Stimulated activated naive CD8-positive, alpha-beta T cell treated with anti-CD3 and anti-CD28 coated beads, Interleukin-15, amount 100 ng/mL, for 72 hours (primary cell): ENCODE measurements at regions not wholly inside any gene's neighbourhood (a gene's known extent, or its start where the extent isn't known, plus 50 kb on each side); places are given as distances from the start of the nearest gene placed in this dataset.
"Not testable (repeated sequence)": the region's sequence is repeated elsewhere in the genome, so short reads cannot be mapped to it uniquely, and the experiment has no call there.

Source experiments
- ATAC-seq: fragments of 150-1000 bp; cut with Tn5 transposase; 2 replicates; pipeline ENCODE4 v1.10.0; 2021; ENCODE audit warnings: mild to moderate bottlenecking, moderate library complexity
- DNase-seq, 2 donors: peaks; one replicate each; pipeline ENCODE4 v3.0.0; 2021 to 2022
- H3K27ac Mint-ChIP-seq, 2 donors: one replicate each; pipeline ENCODE4 v1.8.0; 2022; ENCODE audit warnings: mild to moderate bottlenecking in 2 of 2, mixed read lengths in 2 of 2, moderate library complexity in 2 of 2
- H3K27me3 Mint-ChIP-seq: one replicate; pipeline ENCODE4 v1.8.0; 2022; ENCODE audit warnings: mixed read lengths
- H3K4me1 Mint-ChIP-seq: one replicate; pipeline ENCODE4 v1.8.0; 2022; ENCODE audit warnings: mild to moderate bottlenecking, mixed read lengths
- H3K4me3 Mint-ChIP-seq, 2 donors: one replicate each; pipeline ENCODE4 v1.8.0; 2022; ENCODE audit warnings: mild to moderate bottlenecking in 2 of 2, mixed read lengths in 2 of 2, moderate library complexity in 1 of 2
- H3K9me3 Mint-ChIP-seq, 2 donors: one replicate each; pipeline ENCODE4 v1.8.0; 2022; ENCODE audit warnings: mixed read lengths in 2 of 2

DNA sequence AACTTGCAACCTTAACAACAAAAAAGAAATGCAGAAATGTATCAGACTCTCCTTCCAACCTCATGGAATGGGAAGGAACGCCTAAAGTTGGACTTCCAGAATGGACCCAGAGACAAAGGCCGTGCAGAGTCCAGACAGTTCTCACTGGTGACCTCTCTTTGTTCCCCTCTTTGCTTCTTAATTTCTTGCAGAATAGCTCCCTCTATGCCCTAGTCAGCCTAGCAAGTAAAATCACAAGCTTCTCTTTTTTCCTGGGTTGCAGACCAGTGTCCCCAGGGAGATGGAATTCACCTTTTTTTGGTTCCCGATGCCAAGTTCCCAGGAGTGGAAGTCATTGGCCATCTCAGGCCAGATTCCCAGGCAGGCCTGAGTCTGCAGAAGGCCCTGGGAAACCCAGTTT lies 278.0 kb downstream of the CCSER2 start:
- Mint-ChIP-seq H3K9me3 (no peaks in the 10 kb centered on the region), H3K4me3 (no peak overlapping the region), H3K4me1 (no peaks in the 10 kb centered on the region), H3K27me3 (peaks cover 26% of the 10 kb centered on the region), H3K27ac (no peak overlapping the region)
- ATAC-seq (no peak), DNase-seq (no peak)

DNA sequence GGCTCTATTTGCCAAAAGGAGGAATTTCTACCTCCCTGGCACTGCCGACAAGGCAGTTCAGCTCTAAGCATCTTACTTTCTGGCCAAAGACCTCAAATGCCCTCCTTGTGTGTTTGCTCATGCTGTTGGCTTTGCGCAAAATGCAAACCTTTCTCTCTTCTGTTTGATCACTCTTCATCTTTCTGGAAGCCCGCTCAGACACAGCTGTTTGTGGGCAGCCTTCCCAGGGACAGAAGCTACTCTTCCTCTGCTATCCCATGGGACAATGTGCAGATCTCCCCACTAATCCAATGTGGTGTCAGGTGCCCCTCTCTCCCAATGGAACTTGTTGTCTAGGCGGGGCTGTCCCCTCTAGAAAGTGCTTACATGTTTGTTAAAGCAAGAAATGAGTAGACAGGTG lies 278.7 kb downstream of the CCSER2 start:
- Mint-ChIP-seq H3K27ac (no peak overlapping the region), H3K27me3 (peaks cover 26% of the 10 kb centered on the region), H3K4me1 (no peaks in the 10 kb centered on the region), H3K4me3 (no peak overlapping the region), H3K9me3 (no peaks in the 10 kb centered on the region)
- no peak for DNase-seq
- ATAC-seq = peak; percentile 11

DNA sequence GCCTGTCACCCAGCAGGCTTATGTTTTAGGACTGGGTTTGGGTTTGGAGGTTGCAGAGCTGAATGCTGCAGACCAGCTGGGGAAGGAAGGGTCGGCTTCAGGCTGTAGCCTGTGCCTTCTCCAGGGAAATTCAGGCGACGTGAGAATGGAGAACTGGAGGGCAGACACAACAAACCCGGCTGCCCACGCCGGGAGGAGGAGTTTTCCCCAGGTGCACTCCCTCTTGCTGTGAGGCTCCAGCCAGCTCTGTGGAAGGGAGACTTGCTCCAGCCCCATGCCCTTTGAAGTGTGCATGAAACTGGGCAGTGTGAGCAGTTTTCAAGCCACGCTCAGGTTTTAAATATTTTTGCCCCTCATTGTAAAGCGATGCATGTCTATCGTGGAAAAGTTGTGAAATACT lies 279.1 kb downstream of the CCSER2 start:
- no peak overlapping the region for H3K4me3 Mint-ChIP-seq
- ATAC-seq (no peak), DNase-seq (no peak)
- H3K27ac Mint-ChIP-seq = no peak overlapping the region
- peaks cover 26% of the 10 kb centered on the region for H3K27me3 Mint-ChIP-seq
- H3K4me1 Mint-ChIP-seq = no peaks in the 10 kb centered on the region
- H3K9me3 Mint-ChIP-seq = no peaks in the 10 kb centered on the region

DNA sequence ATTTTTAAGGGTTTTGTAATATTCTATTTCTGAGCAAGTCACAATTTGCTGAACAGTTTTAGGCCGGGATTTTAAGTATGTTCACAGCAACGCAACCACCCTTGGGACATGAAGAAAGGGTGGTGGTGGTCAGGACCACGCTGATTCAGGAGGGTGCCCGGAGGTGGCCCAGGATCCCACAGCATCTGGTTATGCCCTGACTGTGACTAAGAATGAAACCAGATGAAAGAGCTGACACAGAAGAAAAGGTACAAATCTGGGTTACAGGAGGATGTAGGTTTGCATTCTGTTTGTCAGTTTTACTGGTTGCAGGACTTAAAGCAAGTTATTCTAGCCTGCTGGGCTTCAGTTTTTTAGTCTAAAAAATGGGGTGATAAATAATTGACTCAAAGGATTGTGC lies 279.7 kb downstream of the CCSER2 start:
- ATAC-seq = peak; percentile 44
- Mint-ChIP-seq H3K4me3 (no peak overlapping the region), H3K9me3 (no peaks in the 10 kb centered on the region)

DNA sequence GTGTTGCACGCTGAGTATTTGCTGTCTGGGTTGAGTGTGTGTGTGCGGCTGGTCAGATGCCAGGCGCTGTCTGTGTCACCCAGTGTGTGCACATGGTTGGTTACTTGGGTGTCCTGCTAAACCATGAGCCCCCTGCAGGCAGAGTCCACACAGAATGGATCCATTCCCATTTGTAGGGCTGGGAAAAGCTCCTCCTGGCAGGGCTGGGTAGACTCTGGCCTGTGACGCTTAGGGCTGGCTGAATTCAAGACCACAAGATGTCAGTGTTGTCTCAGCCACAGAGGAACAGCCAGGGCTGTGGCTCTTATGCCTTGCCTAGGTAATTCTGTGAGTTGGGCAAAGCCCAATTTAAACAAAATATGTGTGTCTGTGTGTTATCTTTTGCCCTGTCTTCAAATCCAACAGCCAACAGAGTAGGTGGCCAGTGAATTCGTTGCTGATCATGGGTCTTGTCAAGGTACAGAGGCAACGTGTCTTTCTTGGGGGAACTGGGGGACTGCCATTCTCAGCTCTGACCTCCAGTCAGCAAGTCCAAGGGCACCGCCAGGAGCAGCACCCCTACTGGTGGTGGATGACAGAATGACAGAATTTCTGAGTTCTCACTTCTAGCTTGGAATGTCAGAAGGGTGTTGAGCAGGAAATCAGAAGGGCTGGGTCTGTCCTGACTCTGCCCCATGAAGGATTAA lies 285.1 kb downstream of the CCSER2 start:
- ATAC-seq (peak; percentile 58), DNase-seq (no peak)
- no peaks in the 10 kb centered on the region for H3K4me1 Mint-ChIP-seq
- no peak overlapping the region for H3K27ac Mint-ChIP-seq
- peaks cover 20% of the 10 kb centered on the region for H3K27me3 Mint-ChIP-seq
- H3K4me3 Mint-ChIP-seq = no peak overlapping the region
- no peaks in the 10 kb centered on the region for H3K9me3 Mint-ChIP-seq

More for the DNA sequence above, 279.7 kb downstream of the CCSER2 start:
- H3K27ac Mint-ChIP-seq = no peak overlapping the region
- DNase-seq = no peak
- H3K4me1 Mint-ChIP-seq = no peaks in the 10 kb centered on the region
- peaks cover 32% of the 10 kb centered on the region for H3K27me3 Mint-ChIP-seq

DNA sequence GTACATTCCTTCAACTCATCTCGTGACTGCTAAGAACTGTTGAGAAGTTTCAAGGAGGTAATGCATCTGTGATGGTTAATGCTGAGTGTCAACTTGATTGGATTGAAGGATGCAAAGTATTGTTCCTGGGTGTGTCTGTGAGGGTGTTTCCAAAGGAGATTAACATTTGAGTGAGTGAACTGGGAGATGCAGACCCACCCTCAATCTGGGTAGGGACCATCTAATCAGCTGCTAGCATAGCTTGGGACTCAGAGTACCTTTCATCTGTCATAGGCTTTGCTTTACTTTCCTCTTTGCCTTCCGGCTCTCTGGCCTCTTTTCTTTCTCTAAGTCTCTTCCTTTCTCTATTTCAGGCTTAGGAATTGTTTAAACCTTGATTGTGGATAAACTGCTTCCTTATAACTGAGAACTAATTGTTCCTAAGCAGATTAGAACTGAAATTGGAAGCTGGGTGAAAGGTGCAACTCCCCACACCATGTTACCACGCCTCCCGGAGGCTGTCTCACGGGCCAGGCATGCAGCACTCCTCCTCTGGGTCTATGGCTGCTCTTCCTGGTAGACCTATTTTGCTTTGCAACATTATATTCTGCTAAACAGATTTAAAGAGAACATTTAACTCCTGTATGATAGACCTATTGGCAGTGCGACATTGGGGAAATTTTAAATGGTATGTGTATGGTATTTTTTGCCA lies 298.2 kb downstream of the CCSER2 start:
- H3K9me3 Mint-ChIP-seq = no peaks in the 10 kb centered on the region
- H3K4me1 Mint-ChIP-seq = no peaks in the 10 kb centered on the region
- H3K4me3 Mint-ChIP-seq = no peak overlapping the region
- DNase-seq (no peak), ATAC-seq (no peak)
- H3K27ac Mint-ChIP-seq = no peak overlapping the region
- H3K27me3 Mint-ChIP-seq = peaks cover 13% of the 10 kb centered on the region

DNA sequence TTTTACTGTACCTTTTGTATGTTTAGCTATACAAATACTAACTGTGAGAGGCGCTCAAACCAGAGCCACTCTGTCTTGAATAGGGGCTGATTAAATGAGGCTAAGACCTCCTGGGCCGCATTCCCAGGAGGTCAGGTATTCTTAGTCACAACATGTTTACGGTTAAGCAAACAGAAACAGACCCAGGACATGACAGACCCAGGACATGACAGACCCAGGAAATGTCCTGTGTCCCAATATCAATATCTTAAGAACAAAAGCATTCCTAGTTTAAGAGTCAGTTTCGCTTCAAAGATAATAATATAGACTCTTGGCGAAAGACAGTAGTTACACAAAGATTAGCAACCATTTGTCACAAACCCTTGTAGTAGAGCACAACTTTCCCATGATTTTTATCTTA lies 304.5 kb downstream of the CCSER2 start:
- Mint-ChIP-seq H3K4me3 (no peak overlapping the region), H3K27ac (no peak overlapping the region), H3K4me1 (no peaks in the 10 kb centered on the region), H3K9me3 (peaks cover 0 to 3% of the 10 kb centered on the region in 2 donors), H3K27me3 (no peaks in the 10 kb centered on the region)
- DNase-seq = no peak
- ATAC-seq = no peak

DNA sequence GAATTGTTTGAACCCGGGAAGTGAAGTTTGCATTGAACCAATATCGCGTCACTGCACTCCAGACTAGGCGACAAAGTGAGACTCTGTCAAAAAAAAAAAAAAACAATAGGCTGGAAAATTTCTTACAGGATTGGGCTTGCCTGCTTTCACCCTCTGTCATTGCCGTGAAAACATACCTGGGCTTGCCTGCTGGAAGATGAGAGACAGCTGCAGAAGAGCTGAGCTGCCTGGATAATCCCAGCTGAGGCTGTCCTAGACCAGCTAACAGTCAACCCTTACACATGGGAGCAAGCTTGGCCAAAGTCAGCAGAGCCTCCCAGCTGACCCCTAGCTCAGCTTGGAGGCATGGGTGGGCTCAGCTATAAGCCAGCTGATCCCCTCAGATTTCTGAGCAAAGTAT lies 306.2 kb downstream of the CCSER2 start:
- no peaks in the 10 kb centered on the region for H3K4me1 Mint-ChIP-seq
- no peak for ATAC-seq
- peaks cover 0 to 5% of the 10 kb centered on the region in 2 donors for H3K9me3 Mint-ChIP-seq
- DNase-seq = no peak
- H3K27me3 Mint-ChIP-seq = no peaks in the 10 kb centered on the region
- no peak overlapping the region for H3K27ac Mint-ChIP-seq
- no peak overlapping the region for H3K4me3 Mint-ChIP-seq

DNA sequence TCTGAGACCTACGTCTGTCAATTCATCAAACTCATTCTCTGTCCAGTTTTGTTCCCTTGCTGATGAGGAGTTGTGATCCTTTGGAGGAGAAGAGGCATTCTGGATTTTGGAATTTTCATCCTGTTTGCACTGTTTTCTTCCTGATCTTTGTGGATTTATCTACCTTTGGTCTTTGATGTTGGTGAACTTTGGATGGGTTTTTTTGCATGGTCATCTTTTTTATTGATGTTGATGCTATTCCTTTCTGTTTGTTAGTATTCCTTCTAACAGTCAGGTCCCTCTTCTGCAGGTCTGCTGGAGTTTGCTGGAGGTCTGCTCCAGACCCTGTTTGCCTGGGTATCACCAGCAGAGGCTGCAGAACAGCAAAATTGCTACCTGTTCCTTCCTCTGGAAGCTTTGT lies 322.2 kb downstream of the CCSER2 start:
- H3K9me3 Mint-ChIP-seq = peaks cover 4 to 11% of the 10 kb centered on the region in 2 donors
- not testable (repeated sequence) for DNase-seq, H3K4me3 Mint-ChIP-seq, H3K4me1 Mint-ChIP-seq, H3K27me3 Mint-ChIP-seq, ATAC-seq, H3K27ac Mint-ChIP-seq

DNA sequence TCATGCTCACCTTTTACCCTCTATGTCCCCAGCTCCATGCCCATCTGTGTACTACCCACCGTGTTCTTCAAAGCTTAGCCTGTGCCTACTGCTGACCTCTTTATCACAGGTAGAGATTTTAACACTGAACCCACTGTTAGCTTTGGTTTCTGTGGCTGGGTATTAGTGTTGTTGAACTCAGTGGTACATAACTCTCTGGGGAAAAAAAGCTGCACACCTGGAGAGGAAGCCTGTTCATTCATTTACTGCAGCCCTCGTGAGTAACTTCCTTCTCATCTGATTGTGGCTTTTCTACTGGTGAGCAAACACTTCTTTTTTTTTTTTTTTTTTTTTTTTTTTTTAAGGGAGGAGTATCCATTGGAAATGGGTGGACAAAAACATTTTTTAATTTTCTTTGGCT lies 326.3 kb downstream of the CCSER2 start:
- DNase-seq (no peak), ATAC-seq (no peak)
- H3K9me3 Mint-ChIP-seq = peaks cover 0 to 4% of the 10 kb centered on the region in 2 donors
- no peak overlapping the region for H3K27ac Mint-ChIP-seq
- H3K4me1 Mint-ChIP-seq = no peaks in the 10 kb centered on the region
- no peak overlapping the region for H3K4me3 Mint-ChIP-seq
- H3K27me3 Mint-ChIP-seq = peaks cover 13% of the 10 kb centered on the region

DNA sequence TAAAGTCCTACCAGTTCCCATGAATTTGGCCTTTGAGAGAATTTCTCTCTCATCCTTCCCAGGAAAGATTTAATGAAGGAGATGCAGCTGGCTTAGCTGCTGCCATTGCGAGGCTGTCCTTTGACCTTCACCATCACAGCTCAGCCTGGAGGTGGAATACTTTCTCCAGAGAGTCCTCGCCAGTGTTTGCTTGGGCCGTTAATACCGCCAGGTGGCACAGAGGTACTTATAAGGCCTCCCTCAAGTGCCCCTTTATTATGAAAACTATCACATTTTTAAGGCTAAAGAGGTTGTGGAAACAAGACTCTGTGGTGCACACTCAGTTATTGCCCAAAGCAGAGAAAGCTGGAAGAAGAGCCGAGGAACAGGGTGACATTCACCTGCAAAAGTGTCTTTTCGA lies 330.6 kb downstream of the CCSER2 start:
- H3K27ac Mint-ChIP-seq = no peak overlapping the region
- no peak for ATAC-seq
- peaks cover 22% of the 10 kb centered on the region for H3K27me3 Mint-ChIP-seq
- H3K4me3 Mint-ChIP-seq = no peak overlapping the region
- no peaks in the 10 kb centered on the region for H3K9me3 Mint-ChIP-seq
- no peaks in the 10 kb centered on the region for H3K4me1 Mint-ChIP-seq
- no peak for DNase-seq

DNA sequence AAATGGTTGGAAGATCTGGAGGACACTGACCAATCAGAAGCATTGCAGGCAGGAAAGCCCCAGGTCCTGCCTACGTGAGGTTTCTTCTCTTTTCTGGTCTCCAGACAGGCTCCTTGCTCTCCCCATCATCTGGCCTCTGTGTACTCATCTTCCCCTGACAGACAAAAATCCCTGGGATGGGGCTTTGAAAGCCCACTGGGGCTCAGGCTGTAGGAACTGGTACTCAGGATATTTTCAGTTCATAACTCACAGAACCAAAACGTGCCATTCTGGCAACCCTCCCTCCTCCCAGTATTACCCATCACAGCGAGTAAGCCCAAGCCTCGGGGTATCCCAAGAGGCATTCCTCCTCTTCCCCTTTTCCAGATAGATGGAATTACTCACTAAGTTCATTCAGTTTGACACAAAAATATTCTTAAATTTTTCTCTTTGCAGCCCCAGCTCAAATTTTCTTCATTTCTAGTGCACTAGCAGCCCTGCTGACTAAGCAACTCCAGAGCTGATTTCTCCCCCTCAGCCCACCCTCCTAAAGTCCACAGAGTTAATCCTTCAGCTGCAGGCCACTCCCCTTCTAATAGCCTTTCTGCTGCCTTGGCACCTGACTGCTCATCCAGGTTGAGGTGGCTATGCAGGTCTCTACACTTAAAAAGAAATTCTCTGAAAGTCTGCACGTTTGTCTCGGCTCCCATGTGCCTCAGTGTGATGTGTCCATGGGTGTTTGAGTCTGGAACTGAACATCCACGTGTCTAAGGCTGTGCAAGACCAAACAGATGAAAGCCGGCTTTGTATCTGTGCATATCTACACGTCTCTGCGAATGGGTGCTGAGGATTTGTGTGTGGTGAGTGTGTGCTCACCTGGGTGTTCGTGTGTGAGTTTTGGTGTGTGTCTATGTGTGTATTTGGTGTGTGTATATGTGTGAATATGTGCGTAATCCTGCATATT lies 331.4 kb downstream of the CCSER2 start:
- Mint-ChIP-seq H3K4me1 (no peaks in the 10 kb centered on the region), H3K27ac (no peak overlapping the region), H3K27me3 (peaks cover 22% of the 10 kb centered on the region), H3K9me3 (no peaks in the 10 kb centered on the region), H3K4me3 (no peak overlapping the region)
- DNase-seq (no peak), ATAC-seq (no peak)

DNA sequence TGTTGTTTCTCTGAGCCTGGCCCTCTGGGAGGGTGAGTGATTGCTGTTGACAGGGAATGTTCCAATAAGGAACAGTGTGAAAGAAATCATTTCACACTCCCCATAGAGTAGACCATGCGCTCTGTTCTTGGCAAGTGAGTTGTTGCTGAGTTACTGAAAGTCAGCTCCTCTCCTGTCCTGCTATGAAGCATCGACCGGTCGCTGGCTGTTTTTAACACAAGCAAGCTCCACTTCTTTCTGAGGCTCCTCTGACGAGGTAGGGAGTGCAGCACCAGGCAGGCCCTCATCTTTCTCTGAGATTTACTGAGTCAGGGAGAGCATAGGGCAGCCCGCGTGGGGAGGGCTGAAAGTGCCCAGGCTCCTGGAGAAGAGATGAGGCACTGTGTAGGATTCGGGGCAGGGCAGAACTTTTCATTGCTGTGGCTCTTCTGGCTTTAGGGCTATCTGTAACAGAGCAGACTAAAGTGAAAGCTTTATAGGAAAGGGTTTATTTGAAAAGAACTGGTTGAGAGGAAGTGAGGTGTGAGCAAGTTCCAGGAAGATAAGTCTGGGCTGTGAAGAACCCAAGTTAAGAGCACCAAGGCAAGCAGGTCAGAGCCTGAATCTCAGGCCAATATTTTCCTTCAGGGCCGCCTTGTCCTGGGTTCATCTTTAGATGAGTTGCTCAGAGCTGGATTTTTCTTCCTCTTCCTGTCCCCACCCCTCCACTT lies 332.2 kb downstream of the CCSER2 start:
- no peaks in the 10 kb centered on the region for H3K4me1 Mint-ChIP-seq
- H3K9me3 Mint-ChIP-seq = no peaks in the 10 kb centered on the region
- DNase-seq (no peak), ATAC-seq (no peak)
- peaks cover 22% of the 10 kb centered on the region for H3K27me3 Mint-ChIP-seq
- H3K27ac Mint-ChIP-seq = peak overlapping the region in 1 of 2 donors; percentile 23
- H3K4me3 Mint-ChIP-seq = no peak overlapping the region

DNA sequence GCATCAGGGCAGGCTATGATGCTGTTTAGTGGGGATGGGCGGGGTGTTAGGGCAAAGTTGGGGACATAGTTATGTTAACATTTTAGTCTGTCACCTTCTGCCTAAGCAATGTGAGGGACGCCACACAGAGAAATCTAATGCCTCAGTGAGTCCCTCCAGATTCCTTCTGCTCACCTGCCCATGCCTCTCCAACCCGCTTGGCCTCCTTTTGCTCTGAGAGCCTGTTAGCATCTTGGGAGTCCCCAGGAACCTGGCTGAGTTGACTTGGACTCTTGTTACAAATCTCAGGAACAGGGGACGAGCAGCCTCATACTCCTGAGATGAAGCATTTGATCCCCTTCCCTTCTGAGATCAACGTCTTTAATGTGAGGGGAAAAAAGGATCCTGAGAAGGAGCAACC lies 336.8 kb downstream of the CCSER2 start:
- no peak for ATAC-seq
- H3K9me3 Mint-ChIP-seq = no peaks in the 10 kb centered on the region
- DNase-seq = no peak
- H3K4me1 Mint-ChIP-seq = no peaks in the 10 kb centered on the region
- H3K4me3 Mint-ChIP-seq = no peak overlapping the region
- H3K27me3 Mint-ChIP-seq = peaks cover 4% of the 10 kb centered on the region
- no peak overlapping the region for H3K27ac Mint-ChIP-seq

DNA sequence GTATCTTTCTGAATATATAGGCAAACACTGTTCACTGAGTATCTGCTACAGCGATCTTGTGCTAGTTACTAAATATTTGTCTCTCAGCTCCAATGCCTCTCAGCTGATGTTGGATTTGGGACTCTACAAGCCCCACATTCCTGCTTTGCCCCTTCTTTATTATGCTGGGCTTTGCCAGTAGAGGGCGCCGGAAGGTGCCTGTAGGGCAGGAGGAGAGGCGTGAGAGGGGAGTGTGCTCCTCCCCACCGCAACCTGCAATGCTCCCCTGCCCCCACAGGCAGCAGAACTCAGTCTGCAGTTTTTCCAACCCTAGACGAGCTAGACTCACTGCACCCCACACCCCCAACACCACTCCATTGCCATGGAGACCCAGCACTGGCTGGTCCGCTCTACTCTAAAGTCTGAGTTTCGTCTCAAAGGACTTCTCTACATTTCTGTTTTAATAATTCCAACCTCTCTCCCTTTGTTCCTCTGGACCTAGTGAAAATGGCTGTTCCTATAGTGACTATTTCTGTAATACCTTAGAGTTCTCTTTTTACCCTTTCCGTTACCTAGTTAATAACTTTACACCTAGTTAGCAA lies 337.6 kb downstream of the CCSER2 start:
- no peaks in the 10 kb centered on the region for H3K27me3 Mint-ChIP-seq
- H3K4me3 Mint-ChIP-seq = no peak overlapping the region
- no peak overlapping the region for H3K27ac Mint-ChIP-seq
- ATAC-seq (peak; percentile 29), DNase-seq (peak; percentile 5 to 20)
- no peaks in the 10 kb centered on the region for H3K4me1 Mint-ChIP-seq
- H3K9me3 Mint-ChIP-seq = no peaks in the 10 kb centered on the region
